Activated T-cell treated with anti-CD3 and anti-CD28 coated beads, Interleukin-2, amount 50 U/mL, for 72 hours (primary cell): ENCODE measurements at regions not wholly inside any gene's neighbourhood (a gene's known extent, or its start where the extent isn't known, plus 50 kb on each side); places are given as distances from the start of the nearest gene placed in this dataset.
"Not testable (repeated sequence)": the region's sequence is repeated elsewhere in the genome, so short reads cannot be mapped to it uniquely, and the experiment has no call there.

Experiments
- ATAC-seq, 2 donors: fragments of 150-1000 bp; cut with Tn5 transposase; replicated peaks in 1 of 2; 2 replicates each; pipeline ENCODE4 v1.10.0; 2021; ENCODE audit warnings: moderate library complexity in 2 of 2, mild to moderate bottlenecking in 1 of 2
- DNase-seq, 2 donors: peaks; one replicate each; pipeline ENCODE4 v3.0.0; 2021 to 2022; ENCODE audit warnings: mixed read lengths in 1 of 2
- H3K27ac Mint-ChIP-seq: one replicate; pipeline ENCODE4 v1.8.0; 2022; ENCODE audit warnings: mild to moderate bottlenecking, moderate library complexity, mixed read lengths
- H3K27me3 Mint-ChIP-seq: one replicate; pipeline ENCODE4 v1.8.0; 2022; ENCODE audit warnings: low read depth, mixed read lengths
- H3K36me3 Mint-ChIP-seq, 2 donors: one replicate each; pipeline ENCODE4 v1.8.0; 2022; ENCODE audit warnings: mixed read lengths in 2 of 2, mild to moderate bottlenecking in 1 of 2; ENCODE audit not compliant: insufficient read depth in 2 of 2
- H3K4me1 Mint-ChIP-seq: one replicate; pipeline ENCODE4 v1.8.0; 2022; ENCODE audit warnings: low read depth, mixed read lengths
- H3K4me3 Mint-ChIP-seq, 2 donors: one replicate each; pipeline ENCODE4 v1.8.0; 2022; ENCODE audit warnings: mild to moderate bottlenecking in 2 of 2, mixed read lengths in 2 of 2, moderate library complexity in 2 of 2
- H3K9me3 Mint-ChIP-seq, 2 donors: one replicate each; pipeline ENCODE4 v1.8.0; 2022; ENCODE audit warnings: mixed read lengths in 2 of 2

DNA sequence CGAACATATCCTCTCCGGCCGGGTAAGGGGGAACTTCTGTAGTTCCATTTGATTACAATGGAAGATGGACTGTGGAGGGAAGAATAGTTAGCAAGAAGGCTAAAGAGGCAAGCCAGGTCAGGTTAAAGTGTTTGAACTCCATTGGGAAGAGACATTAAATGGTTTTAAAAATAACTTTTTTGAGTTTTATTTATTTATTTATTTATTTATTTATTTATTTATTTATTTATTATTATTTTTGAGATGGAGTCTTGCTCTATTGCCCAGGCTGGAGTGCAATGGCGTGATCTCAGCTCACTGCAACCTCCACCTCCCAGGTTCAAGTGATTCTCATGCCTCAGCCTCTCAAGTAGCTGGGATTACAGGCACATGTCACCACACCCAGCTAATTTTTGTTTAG, 441.9 kb downstream of the TOX3 start:
- not testable (repeated sequence) for H3K36me3 Mint-ChIP-seq, H3K27me3 Mint-ChIP-seq, H3K4me3 Mint-ChIP-seq, H3K4me1 Mint-ChIP-seq, DNase-seq, H3K9me3 Mint-ChIP-seq, ATAC-seq, H3K27ac Mint-ChIP-seq

DNA sequence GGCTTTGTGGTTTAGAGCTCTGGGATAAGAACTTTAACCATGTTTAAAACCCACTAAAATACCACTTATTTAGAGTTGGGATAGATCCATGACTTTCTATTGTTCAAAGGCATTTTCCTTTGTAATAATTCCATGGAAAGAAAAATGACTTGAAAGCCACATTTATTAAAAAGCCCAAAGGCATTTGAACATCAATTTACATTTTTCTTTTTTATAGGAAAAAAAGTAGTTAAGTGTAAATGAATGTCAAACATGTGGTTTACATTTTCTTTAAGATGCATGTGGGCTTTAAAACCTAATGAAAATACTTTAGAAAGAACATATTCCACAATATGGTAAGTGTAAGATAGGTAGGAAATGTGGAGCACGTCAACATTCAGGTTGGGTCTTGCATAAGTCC, 443.2 kb downstream of the TOX3 start:
- no peak for ATAC-seq
- H3K4me1 Mint-ChIP-seq = no peaks in the 10 kb centered on the region
- no peak for DNase-seq
- no peak overlapping the region for H3K27ac Mint-ChIP-seq
- H3K9me3 Mint-ChIP-seq = peaks cover 4 to 5% of the 10 kb centered on the region in 2 donors
- no peaks in the 10 kb centered on the region for H3K27me3 Mint-ChIP-seq
- no peaks in the 10 kb centered on the region for H3K36me3 Mint-ChIP-seq
- no peak overlapping the region for H3K4me3 Mint-ChIP-seq

DNA sequence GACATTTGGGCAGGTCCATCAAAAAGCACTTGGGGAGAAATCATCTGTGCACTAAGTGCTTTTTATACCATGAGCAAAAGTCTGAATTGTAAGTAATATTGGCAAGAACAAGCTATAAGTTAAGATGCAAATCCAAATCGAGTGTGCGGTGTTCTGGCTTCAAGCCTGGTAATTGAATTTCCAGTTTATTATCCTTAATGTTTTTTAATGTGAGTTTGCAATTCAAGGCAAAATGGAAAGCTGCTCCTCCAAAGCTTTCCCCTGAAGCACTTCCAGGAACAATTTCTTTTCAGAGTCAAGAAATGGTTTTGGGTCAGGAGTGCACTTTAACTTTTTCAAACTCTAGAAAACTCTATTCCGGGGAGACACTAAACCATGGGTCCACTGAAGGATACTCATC, 445.7 kb downstream of the TOX3 start:
- Mint-ChIP-seq H3K4me1 (no peaks in the 10 kb centered on the region), H3K27me3 (no peaks in the 10 kb centered on the region), H3K9me3 (peaks cover 4 to 6% of the 10 kb centered on the region in 2 donors), H3K27ac (no peak overlapping the region), H3K4me3 (no peak overlapping the region), H3K36me3 (no peaks in the 10 kb centered on the region)
- no peak for DNase-seq
- ATAC-seq = no peak

DNA sequence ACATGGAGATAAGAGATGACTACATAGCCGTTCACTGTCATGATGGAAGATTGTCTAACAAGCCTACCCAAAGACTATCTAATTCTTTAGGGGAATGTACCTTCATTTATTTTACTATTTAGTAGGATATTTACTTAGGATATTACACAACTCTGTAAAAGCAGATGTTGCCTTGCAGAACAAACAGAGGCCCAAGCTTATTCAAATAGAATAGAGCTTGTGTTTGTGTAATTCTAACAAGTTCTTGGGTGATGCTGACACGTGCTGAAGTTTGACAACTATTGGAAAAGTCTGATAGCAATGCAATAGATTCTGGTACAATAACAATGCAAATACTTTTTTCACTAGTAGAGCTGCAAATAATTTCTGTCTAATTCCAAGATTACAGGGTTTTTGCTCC, 447.6 kb downstream of the TOX3 start:
- Mint-ChIP-seq H3K27ac (no peak overlapping the region), H3K4me3 (no peak overlapping the region), H3K9me3 (peaks cover 3 to 6% of the 10 kb centered on the region in 2 donors), H3K27me3 (no peaks in the 10 kb centered on the region), H3K4me1 (no peaks in the 10 kb centered on the region), H3K36me3 (no peaks in the 10 kb centered on the region)
- DNase-seq = no peak
- ATAC-seq = no peak

DNA sequence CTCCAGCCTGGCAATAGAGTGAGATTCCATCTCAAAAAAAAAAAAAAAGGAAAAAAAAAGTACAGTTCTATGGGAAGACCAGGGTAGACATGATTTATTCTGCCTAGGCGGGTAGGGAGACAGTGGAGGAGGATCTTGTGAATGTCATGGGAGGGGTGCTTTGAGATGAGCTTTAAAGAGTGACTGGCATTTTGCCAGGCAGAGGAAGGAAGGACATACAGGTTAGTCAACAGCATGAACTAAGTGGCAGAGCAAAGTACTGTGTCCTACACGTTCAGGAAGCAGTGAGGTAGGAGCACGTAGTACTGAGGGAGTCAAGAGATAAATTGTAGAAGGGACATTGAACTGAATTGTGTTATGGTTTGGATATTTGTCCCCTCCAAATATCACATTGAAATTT, 451.5 kb downstream of the TOX3 start:
- no peaks in the 10 kb centered on the region for H3K27me3 Mint-ChIP-seq
- H3K36me3 Mint-ChIP-seq = no peaks in the 10 kb centered on the region
- H3K27ac Mint-ChIP-seq = no peak overlapping the region
- DNase-seq = no peak
- H3K4me1 Mint-ChIP-seq = no peaks in the 10 kb centered on the region
- no peak for ATAC-seq
- H3K4me3 Mint-ChIP-seq = no peak overlapping the region
- H3K9me3 Mint-ChIP-seq = peaks cover 2 to 5% of the 10 kb centered on the region in 2 donors

DNA sequence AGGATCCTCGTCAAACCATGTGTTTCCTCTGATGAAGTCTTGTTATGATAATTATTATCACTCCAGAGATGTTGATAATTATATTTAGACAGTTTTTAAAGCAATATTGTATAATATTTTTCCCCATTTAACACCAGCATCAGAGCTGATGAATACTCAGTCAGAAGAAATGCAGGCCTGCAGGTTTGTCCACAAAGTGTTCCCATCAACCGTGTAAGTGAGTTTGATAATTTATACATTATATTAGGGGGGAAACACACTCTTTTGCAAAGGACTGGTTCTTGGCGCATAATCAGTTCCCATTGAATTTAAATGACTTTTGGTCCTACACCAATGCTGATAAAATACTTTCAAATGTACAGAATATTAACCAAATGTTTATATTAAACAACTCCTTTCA, 454.8 kb downstream of the TOX3 start:
- H3K9me3 Mint-ChIP-seq = peaks cover 0 to 10% of the 10 kb centered on the region in 2 donors

DNA sequence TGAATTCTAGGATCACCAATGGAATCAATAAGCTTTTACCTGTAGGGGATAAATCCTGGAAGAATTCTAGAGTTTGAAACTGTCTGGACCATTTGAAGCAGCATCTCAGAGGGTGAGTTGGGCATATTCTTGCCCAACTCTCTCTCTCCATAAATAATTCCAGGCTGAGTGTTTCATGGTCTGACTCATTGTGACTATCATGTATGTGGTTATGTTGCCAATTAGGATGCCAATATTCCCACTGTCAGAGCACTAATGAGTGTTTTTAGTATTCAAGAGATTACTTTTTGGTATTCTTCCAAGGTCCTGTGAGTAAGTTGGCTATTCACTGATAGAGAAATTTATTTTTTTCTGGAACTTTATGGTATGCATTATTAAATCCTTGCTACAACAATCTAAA, 456.9 kb downstream of the TOX3 start:
- DNase-seq (no peak), ATAC-seq (no peak)
- Mint-ChIP-seq H3K27ac (no peak overlapping the region), H3K4me1 (no peaks in the 10 kb centered on the region), H3K9me3 (peaks cover 0 to 8% of the 10 kb centered on the region in 2 donors), H3K36me3 (no peaks in the 10 kb centered on the region), H3K4me3 (no peak overlapping the region), H3K27me3 (no peaks in the 10 kb centered on the region)

More for the DNA sequence above, 454.8 kb downstream of the TOX3 start:
- no peak overlapping the region for H3K27ac Mint-ChIP-seq
- H3K27me3 Mint-ChIP-seq = no peaks in the 10 kb centered on the region
- ATAC-seq (no peak), DNase-seq (no peak)
- no peaks in the 10 kb centered on the region for H3K4me1 Mint-ChIP-seq
- no peak overlapping the region for H3K4me3 Mint-ChIP-seq
- no peaks in the 10 kb centered on the region for H3K36me3 Mint-ChIP-seq

DNA sequence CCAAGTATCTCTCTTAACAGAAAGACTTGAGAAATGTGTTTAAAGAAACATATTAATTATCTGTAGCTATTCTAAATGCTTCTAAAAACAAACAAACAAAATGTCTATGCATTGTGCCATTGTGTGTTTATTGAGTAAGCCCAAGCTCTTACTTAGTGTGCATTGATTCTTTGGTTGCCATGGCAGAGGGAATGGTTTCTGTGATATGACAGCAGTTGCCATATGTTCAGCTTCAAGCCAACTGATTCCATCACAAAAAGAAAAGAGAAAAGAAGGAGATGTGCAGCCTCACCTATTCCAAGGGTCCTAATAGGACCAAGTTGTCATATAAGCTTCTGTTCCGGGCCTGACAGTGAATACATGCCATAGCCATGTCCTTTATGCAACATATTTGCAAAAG, 457.5 kb downstream of the TOX3 start:
- Mint-ChIP-seq H3K9me3 (peaks cover 0 to 8% of the 10 kb centered on the region in 2 donors), H3K36me3 (no peaks in the 10 kb centered on the region), H3K4me3 (no peak overlapping the region), H3K4me1 (no peaks in the 10 kb centered on the region), H3K27me3 (no peaks in the 10 kb centered on the region), H3K27ac (no peak overlapping the region)
- ATAC-seq = no peak
- no peak for DNase-seq

DNA sequence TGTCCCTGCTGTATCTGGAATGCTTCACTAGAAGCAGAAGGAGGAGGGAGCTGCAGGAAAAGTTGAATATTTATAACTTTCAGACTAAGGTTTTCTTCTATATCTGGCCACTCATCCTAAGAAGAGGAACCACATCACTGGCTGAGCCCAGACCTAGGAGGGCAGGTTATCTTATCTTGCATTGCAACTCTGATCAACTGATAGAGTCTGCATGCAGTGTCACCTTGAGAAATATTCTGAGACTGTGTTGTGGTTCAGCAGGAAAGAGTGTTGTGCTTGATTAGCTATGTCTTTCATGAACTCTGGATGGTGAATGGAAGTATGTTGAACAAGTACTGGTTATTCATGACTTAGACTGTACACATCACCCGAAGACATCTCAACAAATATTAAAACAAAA, 460.0 kb downstream of the TOX3 start:
- no peaks in the 10 kb centered on the region for H3K4me1 Mint-ChIP-seq
- H3K9me3 Mint-ChIP-seq = peaks cover 0 to 8% of the 10 kb centered on the region in 2 donors
- no peaks in the 10 kb centered on the region for H3K36me3 Mint-ChIP-seq
- no peak for DNase-seq
- no peak for ATAC-seq
- H3K4me3 Mint-ChIP-seq = no peak overlapping the region
- no peaks in the 10 kb centered on the region for H3K27me3 Mint-ChIP-seq
- H3K27ac Mint-ChIP-seq = no peak overlapping the region

DNA sequence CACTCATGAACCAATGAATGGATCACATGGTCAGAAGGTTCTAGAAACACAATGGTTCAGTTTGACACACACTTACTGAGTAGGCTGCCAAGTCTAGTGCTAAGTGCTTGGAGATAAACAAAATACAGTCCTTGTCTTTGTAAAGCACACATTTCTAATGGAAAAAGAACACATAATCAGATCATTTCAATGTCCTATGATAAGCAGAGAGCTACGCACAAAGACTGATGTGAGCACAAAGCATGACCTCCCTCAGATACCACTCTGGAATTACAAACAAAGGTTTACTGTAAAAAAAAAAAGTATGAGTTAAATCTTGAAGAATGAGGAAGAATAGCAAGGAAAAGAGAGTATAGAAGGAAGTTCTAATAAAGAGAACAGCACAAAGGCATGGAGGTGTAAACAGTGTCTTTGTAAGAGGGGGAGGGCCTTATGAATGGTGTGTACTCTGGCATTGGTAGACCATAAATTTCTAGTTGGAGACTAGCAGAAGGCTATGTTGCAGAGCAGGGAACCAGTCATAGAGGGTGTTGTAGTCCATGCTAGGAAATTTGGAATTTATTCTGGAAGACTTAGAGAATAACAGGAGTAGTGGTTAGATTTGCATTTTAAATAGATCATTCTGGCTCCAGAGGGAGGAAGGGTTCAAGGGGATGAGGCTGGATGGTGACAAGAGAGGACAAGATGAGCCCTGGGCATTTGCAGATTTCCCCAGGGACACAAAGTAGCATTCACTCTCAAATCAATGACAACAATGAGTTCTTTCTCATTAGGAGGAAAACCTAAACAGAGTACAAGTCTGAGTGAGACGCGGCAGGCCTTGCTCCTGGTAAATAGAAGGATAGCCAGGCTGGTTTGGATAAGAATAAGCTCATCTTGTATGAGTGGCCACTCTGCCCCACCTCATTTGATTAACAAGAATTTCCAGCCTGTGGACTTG, 468.0 kb downstream of the TOX3 start:
- H3K4me1 Mint-ChIP-seq = no peaks in the 10 kb centered on the region
- no peak for ATAC-seq
- H3K36me3 Mint-ChIP-seq = no peaks in the 10 kb centered on the region
- no peak overlapping the region for H3K27ac Mint-ChIP-seq
- DNase-seq = no peak
- no peak overlapping the region for H3K4me3 Mint-ChIP-seq
- H3K9me3 Mint-ChIP-seq = peaks cover 0 to 7% of the 10 kb centered on the region in 2 donors
- H3K27me3 Mint-ChIP-seq = no peaks in the 10 kb centered on the region

DNA sequence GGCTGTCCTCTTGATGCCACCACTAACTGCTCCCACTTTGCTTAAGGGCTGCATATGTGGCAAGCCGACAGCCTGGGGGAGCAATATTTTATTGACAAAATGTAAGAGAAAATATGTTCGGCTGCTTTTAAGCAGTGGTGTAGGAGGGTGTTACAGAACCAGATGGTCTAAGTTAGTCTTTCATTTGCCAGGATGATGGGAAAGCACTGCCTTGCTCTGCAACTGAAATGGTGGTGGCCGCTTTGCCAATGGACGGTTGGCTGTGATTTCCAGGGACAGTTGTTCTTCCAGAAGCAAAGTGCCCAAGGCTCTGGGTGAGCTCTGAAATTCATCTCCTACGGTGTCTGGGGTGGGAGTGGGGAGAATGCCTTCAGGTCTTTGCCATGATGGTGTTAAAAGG, 469.3 kb downstream of the TOX3 start:
- Mint-ChIP-seq H3K9me3 (peaks cover 0 to 7% of the 10 kb centered on the region in 2 donors), H3K4me3 (no peak overlapping the region), H3K4me1 (no peaks in the 10 kb centered on the region), H3K36me3 (no peaks in the 10 kb centered on the region), H3K27ac (no peak overlapping the region), H3K27me3 (no peaks in the 10 kb centered on the region)
- ATAC-seq = no peak
- no peak for DNase-seq

DNA sequence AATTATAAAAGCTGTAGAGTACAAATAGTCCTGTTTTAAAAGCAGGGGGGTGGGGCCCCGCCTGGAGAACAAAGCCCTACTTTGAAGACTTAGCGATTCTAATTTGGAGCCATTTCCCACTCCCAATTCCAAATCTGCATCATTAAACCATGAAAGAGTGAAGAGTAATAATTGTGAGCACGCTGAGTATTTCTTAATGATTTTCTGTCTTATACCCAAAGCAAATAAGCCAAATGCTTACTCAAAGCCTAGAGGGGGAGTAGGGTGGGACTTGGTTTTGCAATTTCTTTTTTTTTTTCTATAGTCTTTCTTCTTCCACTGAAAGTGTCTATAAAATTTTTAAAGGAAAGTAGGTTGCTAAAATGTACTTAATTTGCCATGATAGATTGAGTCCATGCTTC, 470.1 kb downstream of the TOX3 start:
- no peak for DNase-seq
- Mint-ChIP-seq H3K4me1 (no peaks in the 10 kb centered on the region), H3K36me3 (no peaks in the 10 kb centered on the region), H3K9me3 (peaks cover 0 to 7% of the 10 kb centered on the region in 2 donors), H3K27me3 (no peaks in the 10 kb centered on the region), H3K4me3 (no peak overlapping the region), H3K27ac (no peak overlapping the region)
- no peak for ATAC-seq

DNA sequence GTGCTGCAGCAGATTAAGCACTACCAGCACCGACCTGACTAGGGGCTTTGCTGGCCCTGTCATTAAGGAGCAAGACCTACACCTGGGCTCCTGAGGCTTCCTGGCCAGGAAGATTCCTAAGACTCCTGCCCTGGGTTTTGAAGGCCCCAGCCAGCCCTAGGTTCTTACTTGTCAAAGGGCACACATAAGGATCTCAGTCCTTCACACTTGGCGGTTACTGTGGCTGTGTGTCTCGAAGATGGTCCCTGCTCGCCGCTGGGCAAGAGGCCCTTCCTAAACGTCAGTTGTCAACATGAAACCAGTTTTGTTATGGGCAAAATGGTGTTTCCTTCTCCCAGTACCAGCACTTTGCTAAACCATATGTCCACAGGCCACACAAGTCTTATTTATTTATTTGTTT, 470.6 kb downstream of the TOX3 start:
- ATAC-seq (no peak), DNase-seq (no peak)
- Mint-ChIP-seq H3K36me3 (no peaks in the 10 kb centered on the region), H3K27ac (no peak overlapping the region), H3K4me1 (no peaks in the 10 kb centered on the region), H3K27me3 (no peaks in the 10 kb centered on the region), H3K4me3 (no peak overlapping the region), H3K9me3 (peaks cover 0 to 7% of the 10 kb centered on the region in 2 donors)

DNA sequence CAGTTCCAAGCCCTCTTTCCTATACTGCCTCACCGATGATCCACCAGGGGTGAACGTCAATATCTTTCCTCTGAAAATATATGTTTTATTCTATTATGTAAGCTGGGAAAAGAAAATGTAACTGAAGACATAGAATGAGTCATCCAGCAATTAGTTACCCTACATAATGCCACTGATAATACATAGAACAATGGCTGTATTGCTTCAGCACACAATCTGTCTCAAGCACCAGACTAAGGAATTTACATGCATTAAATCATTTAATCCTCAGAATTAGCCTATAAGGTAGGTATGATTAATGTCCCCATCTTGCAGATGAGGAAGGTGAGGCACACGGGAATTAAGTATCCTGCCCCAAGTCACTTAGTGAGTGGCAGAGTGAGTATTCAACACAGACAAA, 472.8 kb downstream of the TOX3 start:
- Mint-ChIP-seq H3K36me3 (no peaks in the 10 kb centered on the region), H3K9me3 (peaks cover 0 to 7% of the 10 kb centered on the region in 2 donors), H3K4me1 (no peaks in the 10 kb centered on the region), H3K27ac (no peak overlapping the region), H3K27me3 (no peaks in the 10 kb centered on the region), H3K4me3 (no peak overlapping the region)
- ATAC-seq (no peak), DNase-seq (no peak)
